GM23248 (cell line): ENCODE measurements at regions not wholly inside any gene's neighbourhood (a gene's known extent, or its start where the extent isn't known, plus 50 kb on each side); places are given as distances from the start of the nearest gene placed in this dataset.

Experiments
- DNase-seq: peaks from one replicate; pipeline ENCODE4 v3.0.0-alpha.2; 2015
- H2AFZ ChIP-seq: fragments of 200-600 bp; sonication (generic); 2 replicates; pipeline ENCODE4 v1.6.1; 2016; ENCODE audit warnings: antibody characterized with exemption
- H3F3A ChIP-seq: fragments of 200-600 bp; sonication (generic); 2 replicates; pipeline ENCODE4 v1.6.1; 2016; ENCODE audit warnings: mild to moderate bottlenecking, antibody characterized with exemption, mixed run types; ENCODE audit not compliant: insufficient read depth
- H3K27ac ChIP-seq: fragments of 200-600 bp; sonication (generic); 2 replicates; pipeline ENCODE4 v1.5.1; 2016; ENCODE audit warnings: mild to moderate bottlenecking
- H3K27me3 ChIP-seq: fragments of 200-600 bp; sonication (generic); replicated peaks from 2 replicates; pipeline ENCODE4 v1.6.1; 2016; ENCODE audit warnings: mild to moderate bottlenecking; ENCODE audit not compliant: insufficient read depth
- H3K36me3 ChIP-seq: fragments of 200-600 bp; sonication (generic); 2 replicates; pipeline ENCODE4 v1.6.1; 2016; ENCODE audit warnings: low read depth, mild to moderate bottlenecking
- H3K4me1 ChIP-seq: fragments of 200-600 bp; sonication (generic); 2 replicates; pipeline ENCODE4 v1.6.1; 2016; ENCODE audit warnings: mild to moderate bottlenecking; ENCODE audit not compliant: insufficient read depth
- H3K4me2 ChIP-seq: fragments of 200-600 bp; sonication (generic); one replicate; pipeline ENCODE4 v1.6.1; 2016; ENCODE audit warnings: mild to moderate bottlenecking; ENCODE audit not compliant: unreplicated experiment
- H3K4me3 ChIP-seq: fragments of 200-600 bp; sonication (generic); 2 replicates; pipeline ENCODE4 v1.5.1; 2016; ENCODE audit warnings: mild to moderate bottlenecking
- H3K79me2 ChIP-seq: fragments of 200-600 bp; sonication (generic); 2 replicates; pipeline ENCODE4 v1.6.1; 2016; ENCODE audit warnings: mild to moderate bottlenecking; ENCODE audit not compliant: insufficient read depth
- H3K9ac ChIP-seq: fragments of 200-600 bp; sonication (generic); 2 replicates; pipeline ENCODE4 v1.6.1; 2016; ENCODE audit warnings: mild to moderate bottlenecking
- H3K9me2 ChIP-seq: fragments of 200-600 bp; sonication (generic); 2 replicates; pipeline ENCODE4 v1.6.1; 2016; ENCODE audit warnings: mixed run types, mild to moderate bottlenecking, moderate library complexity; ENCODE audit not compliant: insufficient read depth
- H3K9me3 ChIP-seq: fragments of 200-600 bp; sonication (generic); one replicate; pipeline ENCODE4 v1.6.1; 2017; ENCODE audit warnings: low read depth
- H4K20me1 ChIP-seq: fragments of 200-600 bp; sonication (generic); 2 replicates; pipeline ENCODE4 v1.6.0; 2016; ENCODE audit not compliant: insufficient read depth
- EZH2 ChIP-seq: fragments of 200-600 bp; sonication (generic); IDR thresholded peaks from 2 replicates; pipeline ENCODE4 v1.6.1; 2018; ENCODE audit warnings: antibody characterized with exemption, mild to moderate bottlenecking; ENCODE audit not compliant: insufficient read depth, poor library complexity, severe bottlenecking
- EZH2phosphoT487 ChIP-seq: fragments of 200-600 bp; sonication (generic); IDR thresholded peaks from 2 replicates; pipeline ENCODE4 v1.6.1; 2018; ENCODE audit warnings: antibody characterized with exemption, moderate library complexity, mild to moderate bottlenecking, low read depth; ENCODE audit not compliant: insufficient read depth
- WGBS, 2 experiments: methylation state at CpG; one replicate each; pipeline ENCODE4 v1.1.6; 2015 to 2017; ENCODE audit warnings: low lambda C conversion rate in 2 of 2, low coverage in 1 of 2; ENCODE audit errors: missing lambda C conversion rate in 2 of 2; 5-methylcytosine and 5-hydroxymethylcytosine counted together
- in situ Hi-C: fragments of 300-500 bp; cut with MboI; formaldehyde crosslinking; loops from 2 replicates; pipeline ENCODE4 v1.15.0; 2020

- Histone ChIP-seq H4K20me1 (no peaks in the 10 kb centered on the region), H3K4me3 (no peak overlapping the region), H3K9ac (peak overlapping the region; percentile 73), H3K9me3 (no peaks in the 10 kb centered on the region), H3K27ac (peak overlapping the region; percentile 91), H2AFZ (0 out of 2 replicates have a peak overlapping the region, but pooled peaks have one; percentile 28), H3K36me3 (no peaks in the 10 kb centered on the region), H3K27me3 (no peaks in the 10 kb centered on the region), H3K4me1 (peaks cover 32% of the 10 kb centered on the region), H3K79me2 (no peaks in the 10 kb centered on the region), H3K9me2 (no peaks in the 10 kb centered on the region), H3F3A (peaks cover 20% of the 10 kb centered on the region), H3K4me2 (peak overlapping the region; percentile 66)
- DNase-seq: no peak
- in situ Hi-C loops: no loop called here
- TF ChIP-seq EZH2 (no peak), EZH2phosphoT487 (no peak)
- 85 to 86% methylated on average over 10 of the region's 10 CpGs for WGBS, 2 experiments
Observed at GRCh38 chr1:235012436-235013210, 116.0 kb downstream of the TOMM20 start.

- peak overlapping the region; percentile 91 for H3K27ac ChIP-seq
- no peak overlapping the region for H3K4me3 ChIP-seq
- H3K9ac ChIP-seq: peak overlapping the region; percentile 73
- peak overlapping the region; percentile 66 for H3K4me2 ChIP-seq
- no peaks in the 10 kb centered on the region for H3K9me3 ChIP-seq
- WGBS, 2 experiments: 26 to 29% methylated on average over 22 of the region's 22 CpGs
- 0 out of 2 replicates have a peak overlapping the region, but pooled peaks have one; percentile 28 for H2AFZ ChIP-seq
- H3K79me2 ChIP-seq: no peaks in the 10 kb centered on the region
- H3K9me2 ChIP-seq: no peaks in the 10 kb centered on the region
- no peaks in the 10 kb centered on the region for H3K27me3 ChIP-seq
- TF ChIP-seq EZH2phosphoT487: 0 out of 2 replicates have a peak, but pooled peaks have one; percentile 40
- TF ChIP-seq EZH2: no peak
- H4K20me1 ChIP-seq: no peaks in the 10 kb centered on the region
- H3K36me3 ChIP-seq: no peaks in the 10 kb centered on the region
- peak; percentile 100 for DNase-seq
- in situ Hi-C loops: no loop called here
- H3K4me1 ChIP-seq: peaks cover 24% of the 10 kb centered on the region
- peaks cover 12% of the 10 kb centered on the region; the same call in 1 of the 2 replicates for H3F3A ChIP-seq
Observed at GRCh38 chr1:235011599-235012435, 116.8 kb downstream of the TOMM20 start.

GRCh38 chr1:235011064-235011598 lies 117.5 kb downstream of the TOMM20 start:
- Histone ChIP-seq H3K27me3 (no peaks in the 10 kb centered on the region), H3K9me3 (no peaks in the 10 kb centered on the region), H3K9ac (peak overlapping the region; percentile 64), H3K9me2 (no peaks in the 10 kb centered on the region), H3K4me2 (no peak overlapping the region), H3K27ac (peak overlapping the region; percentile 91), H4K20me1 (no peaks in the 10 kb centered on the region), H3K36me3 (no peaks in the 10 kb centered on the region), H3K79me2 (no peaks in the 10 kb centered on the region), H2AFZ (no peak overlapping the region), H3F3A (peaks cover 12% of the 10 kb centered on the region; the same call in 1 of the 2 replicates), H3K4me1 (peaks cover 17% of the 10 kb centered on the region), H3K4me3 (no peak overlapping the region)
- in situ Hi-C loops: no loop called here
- no peak for TF ChIP-seq EZH2phosphoT487
- TF ChIP-seq EZH2: no peak
- WGBS, 2 experiments: 80 to 81% methylated on average over 6 to 7 of the region's 7 CpGs
- DNase-seq: no peak

- H3K36me3 ChIP-seq: no peaks in the 10 kb centered on the region
- H2AFZ ChIP-seq: no peak overlapping the region
- TF ChIP-seq EZH2 (no peak), EZH2phosphoT487 (no peak)
- no peaks in the 10 kb centered on the region for H3K79me2 ChIP-seq
- no peak overlapping the region for H3K4me3 ChIP-seq
- peaks cover 13% of the 10 kb centered on the region for H3K4me1 ChIP-seq
- no peak overlapping the region for H3K4me2 ChIP-seq
- H3K9ac ChIP-seq: no peak overlapping the region
- no peaks in the 10 kb centered on the region for H3K27me3 ChIP-seq
- no peaks in the 10 kb centered on the region for H3K9me2 ChIP-seq
- WGBS, 2 experiments: 96 to 99% methylated on average over 13 of the region's 13 CpGs
- DNase-seq: no peak
- peaks cover 12% of the 10 kb centered on the region; the same call in 1 of the 2 replicates for H3F3A ChIP-seq
- H3K27ac ChIP-seq: no peak overlapping the region
- in situ Hi-C loops: no loop called here
- no peaks in the 10 kb centered on the region for H3K9me3 ChIP-seq
- no peaks in the 10 kb centered on the region for H4K20me1 ChIP-seq
Observed at GRCh38 chr1:235009561-235010306, 118.9 kb downstream of the TOMM20 start.
